ENCODE measurements at regions not wholly inside any gene's neighbourhood (a gene's known extent, or its start where the extent isn't known, plus 50 kb on each side); places are given as distances from the start of the nearest gene placed in this dataset.

DNA sequence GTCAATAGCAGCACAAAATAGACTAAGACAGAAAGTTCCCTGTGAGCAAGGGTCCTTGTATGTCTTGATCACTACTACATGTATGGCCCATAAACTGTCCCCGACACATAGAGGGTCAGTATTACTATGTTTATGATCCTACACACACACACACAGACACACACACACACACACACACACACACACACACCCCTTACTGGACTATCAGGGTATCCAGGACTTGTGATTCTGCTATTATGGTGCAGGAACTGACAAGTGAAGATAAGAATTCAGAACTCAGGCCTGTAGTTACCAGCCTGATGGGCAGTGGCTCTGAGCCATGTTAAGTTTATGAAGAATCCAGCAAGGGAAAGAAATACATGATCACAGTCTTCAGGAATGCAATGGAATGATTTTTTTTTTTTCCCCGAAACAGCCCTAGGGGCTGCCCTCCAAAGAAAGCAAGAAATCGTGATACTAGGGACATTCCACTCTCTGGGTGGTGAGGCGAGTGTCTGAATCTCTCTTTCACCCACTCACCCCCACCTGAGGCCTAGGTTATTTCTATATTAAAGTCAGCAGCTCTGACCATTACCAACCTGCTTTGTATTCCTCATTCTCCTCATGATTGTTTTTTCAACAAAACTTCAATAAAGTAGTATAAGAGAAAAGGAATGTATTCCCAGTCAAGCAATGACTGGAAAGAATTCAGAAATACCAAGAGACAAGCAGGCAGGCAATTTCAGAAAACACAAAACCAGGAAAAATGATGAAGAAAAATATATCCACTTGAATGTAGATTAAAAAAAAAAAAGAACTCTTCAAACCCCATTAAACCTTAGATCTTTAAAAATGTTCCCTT lies 105.8 kb downstream of the AVPR1A start:
- TF ChIP-seq, protein P1, sequence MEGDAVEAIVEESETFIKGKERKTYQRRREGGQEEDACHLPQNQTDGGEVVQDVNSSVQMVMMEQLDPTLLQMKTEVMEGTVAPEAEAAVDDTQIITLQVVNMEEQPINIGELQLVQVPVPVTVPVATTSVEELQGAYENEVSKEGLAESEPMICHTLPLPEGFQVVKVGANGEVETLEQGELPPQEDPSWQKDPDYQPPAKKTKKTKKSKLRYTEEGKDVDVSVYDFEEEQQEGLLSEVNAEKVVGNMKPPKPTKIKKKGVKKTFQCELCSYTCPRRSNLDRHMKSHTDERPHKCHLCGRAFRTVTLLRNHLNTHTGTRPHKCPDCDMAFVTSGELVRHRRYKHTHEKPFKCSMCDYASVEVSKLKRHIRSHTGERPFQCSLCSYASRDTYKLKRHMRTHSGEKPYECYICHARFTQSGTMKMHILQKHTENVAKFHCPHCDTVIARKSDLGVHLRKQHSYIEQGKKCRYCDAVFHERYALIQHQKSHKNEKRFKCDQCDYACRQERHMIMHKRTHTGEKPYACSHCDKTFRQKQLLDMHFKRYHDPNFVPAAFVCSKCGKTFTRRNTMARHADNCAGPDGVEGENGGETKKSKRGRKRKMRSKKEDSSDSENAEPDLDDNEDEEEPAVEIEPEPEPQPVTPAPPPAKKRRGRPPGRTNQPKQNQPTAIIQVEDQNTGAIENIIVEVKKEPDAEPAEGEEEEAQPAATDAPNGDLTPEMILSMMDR (IDR thresholded peaks at IDR 0.05) = no peak
- no peak for TF ChIP-seq POLR2A (IDR thresholded peaks at IDR 0.05)
- TF ChIP-seq EP300 (IDR thresholded peaks at IDR 0.05; ENCODE audit: low read depth) = no peak
